Large intestine (tissue), 3 donors: ENCODE measurements at regions not wholly inside any gene's neighbourhood (a gene's known extent, or its start where the extent isn't known, plus 50 kb on each side); places are given as distances from the start of the nearest gene placed in this dataset.

Experiments
- DNase-seq, 2 donors: peaks; one replicate each; pipeline versions ENCODE4 v3.0.0 to v3.0.0-alpha.2; 2013
- H3K27ac ChIP-seq: one replicate; pipeline ENCODE4 v1.5.1; 2013; ENCODE audit warnings: low read length
- H3K27me3 ChIP-seq: 2 replicates; pipeline ENCODE4 v1.6.1; 2013; ENCODE audit warnings: low read length; ENCODE audit not compliant: control insufficient read depth, insufficient read depth
- H3K36me3 ChIP-seq: 2 replicates; pipeline ENCODE4 v1.6.1; 2013; ENCODE audit warnings: low read length; ENCODE audit not compliant: control insufficient read depth, insufficient read depth
- H3K4me1 ChIP-seq: one replicate; pipeline ENCODE4 v1.6.1; 2013; ENCODE audit warnings: low read length; ENCODE audit not compliant: control insufficient read depth, insufficient read depth
- H3K4me3 ChIP-seq: one replicate; pipeline ENCODE4 v1.5.1; 2013; ENCODE audit warnings: low read length
- H3K9me3 ChIP-seq: one replicate; pipeline ENCODE4 v1.6.1; 2013; ENCODE audit warnings: mild to moderate bottlenecking, low read depth, low read length, moderate library complexity; ENCODE audit not compliant: control insufficient read depth
- WGBS: methylation state at CpG from one replicate; pipeline ENCODE4 v1.1.5; 2013; ENCODE audit warnings: low lambda C conversion rate; ENCODE audit not compliant: insufficient coverage; 5-methylcytosine and 5-hydroxymethylcytosine counted together

- no peaks in the 10 kb centered on the region for H3K27me3 ChIP-seq
- no peaks in the 10 kb centered on the region for H3K36me3 ChIP-seq
- peaks cover 30% of the 10 kb centered on the region for H3K4me1 ChIP-seq
- no peak for DNase-seq
- H3K9me3 ChIP-seq = no peaks in the 10 kb centered on the region
- no peak overlapping the region for H3K4me3 ChIP-seq
- WGBS = no CpG with 5 or more reads among the region's 1 CpG
- peak overlapping the region; percentile 49 for H3K27ac ChIP-seq
Measured at GRCh38 chr9:107793541-107793940, 304.0 kb upstream of the KLF4 start.

- peak overlapping the region; percentile 55 for H3K27ac ChIP-seq
Measured at GRCh38 chr9:107792596-107792995, 303.0 kb upstream of the KLF4 start.

GRCh38 chr9:107792006-107792405 is 302.4 kb upstream of the KLF4 start:
- no peaks in the 10 kb centered on the region for H3K36me3 ChIP-seq
- peaks cover 30% of the 10 kb centered on the region for H3K4me1 ChIP-seq
- no peaks in the 10 kb centered on the region for H3K27me3 ChIP-seq
- H3K4me3 ChIP-seq = no peak overlapping the region
- peak overlapping the region; percentile 55 for H3K27ac ChIP-seq
- no peaks in the 10 kb centered on the region for H3K9me3 ChIP-seq
- WGBS = no CpG with 5 or more reads among the region's 3 CpGs
- DNase-seq = no peak

More at GRCh38 chr9:107792596-107792995, 303.0 kb upstream of the KLF4 start:
- Histone ChIP-seq H3K4me1 (peaks cover 30% of the 10 kb centered on the region), H3K4me3 (no peak overlapping the region), H3K27me3 (no peaks in the 10 kb centered on the region), H3K36me3 (no peaks in the 10 kb centered on the region), H3K9me3 (no peaks in the 10 kb centered on the region)
- peak in 1 of 2 donors; percentile 37 for DNase-seq
- WGBS = no CpG with 5 or more reads among the region's 1 CpG

- no peak overlapping the region for H3K4me3 ChIP-seq
- peak; percentile 71 to 84 for DNase-seq
- peak overlapping the region; percentile 49 for H3K27ac ChIP-seq
- H3K4me1 ChIP-seq = peaks cover 32% of the 10 kb centered on the region
- no peaks in the 10 kb centered on the region for H3K36me3 ChIP-seq
- WGBS = no CpG with 5 or more reads among the region's 4 CpGs
- H3K27me3 ChIP-seq = no peaks in the 10 kb centered on the region
- no peaks in the 10 kb centered on the region for H3K9me3 ChIP-seq
Measured at GRCh38 chr9:107789001-107789700, 299.6 kb upstream of the KLF4 start.

- H3K4me1 ChIP-seq = peaks cover 26% of the 10 kb centered on the region
- H3K9me3 ChIP-seq = no peaks in the 10 kb centered on the region
- no CpG with 5 or more reads among the region's 2 CpGs for WGBS
- DNase-seq = no peak
- no peak overlapping the region for H3K4me3 ChIP-seq
- no peaks in the 10 kb centered on the region for H3K27me3 ChIP-seq
- H3K36me3 ChIP-seq = no peaks in the 10 kb centered on the region
- peak overlapping the region; percentile 21 for H3K27ac ChIP-seq
Measured at GRCh38 chr9:107786561-107786960, 297.0 kb upstream of the KLF4 start.

- Histone ChIP-seq H3K4me1 (peaks cover 20% of the 10 kb centered on the region), H3K4me3 (no peak overlapping the region), H3K36me3 (no peaks in the 10 kb centered on the region), H3K27me3 (no peaks in the 10 kb centered on the region), H3K9me3 (no peaks in the 10 kb centered on the region), H3K27ac (peak overlapping the region; percentile 87)
- WGBS = no CpG with 5 or more reads among the region's 12 CpGs
- DNase-seq = peak; percentile 74 to 88
Measured at GRCh38 chr9:107784235-107784958, 294.8 kb upstream of the KLF4 start.

GRCh38 chr9:107782789-107783188 is 293.2 kb upstream of the KLF4 start:
- no CpG with 5 or more reads among the region's 4 CpGs for WGBS
- H3K27ac ChIP-seq = peak overlapping the region; percentile 27
- H3K9me3 ChIP-seq = no peaks in the 10 kb centered on the region
- no peaks in the 10 kb centered on the region for H3K27me3 ChIP-seq
- H3K4me1 ChIP-seq = peaks cover 20% of the 10 kb centered on the region
- H3K36me3 ChIP-seq = no peaks in the 10 kb centered on the region
- H3K4me3 ChIP-seq = no peak overlapping the region
- DNase-seq = peak in 1 of 2 donors; percentile 43

- no peaks in the 10 kb centered on the region for H3K36me3 ChIP-seq
- H3K9me3 ChIP-seq = no peaks in the 10 kb centered on the region
- H3K27ac ChIP-seq = no peak overlapping the region
- H3K27me3 ChIP-seq = no peaks in the 10 kb centered on the region
- H3K4me3 ChIP-seq = no peak overlapping the region
- H3K4me1 ChIP-seq = peaks cover 20% of the 10 kb centered on the region
- WGBS = 100% methylated on average over 1 of the region's 3 CpGs
- DNase-seq = no peak
Measured at GRCh38 chr9:107782381-107782780, 292.8 kb upstream of the KLF4 start.

- H3K27me3 ChIP-seq = no peaks in the 10 kb centered on the region
- peak in 1 of 2 donors; percentile 27 for DNase-seq
- no peaks in the 10 kb centered on the region for H3K36me3 ChIP-seq
- peaks cover 20% of the 10 kb centered on the region for H3K4me1 ChIP-seq
- H3K4me3 ChIP-seq = no peak overlapping the region
- no peaks in the 10 kb centered on the region for H3K9me3 ChIP-seq
- no CpG with 5 or more reads among the region's 3 CpGs for WGBS
- no peak overlapping the region for H3K27ac ChIP-seq
Measured at GRCh38 chr9:107780960-107781359, 291.4 kb upstream of the KLF4 start.

- Histone ChIP-seq H3K27me3 (no peaks in the 10 kb centered on the region), H3K4me1 (peaks cover 13% of the 10 kb centered on the region), H3K9me3 (no peaks in the 10 kb centered on the region), H3K36me3 (no peaks in the 10 kb centered on the region), H3K4me3 (no peak overlapping the region), H3K27ac (no peak overlapping the region)
- no CpG with 5 or more reads among the region's 3 CpGs for WGBS
- DNase-seq = no peak
Measured at GRCh38 chr9:107779731-107780130, 290.2 kb upstream of the KLF4 start.
